Neural cell (in vitro differentiated cells): ENCODE measurements at regions not wholly inside any gene's neighbourhood (a gene's known extent, or its start where the extent isn't known, plus 50 kb on each side); places are given as distances from the start of the nearest gene placed in this dataset.
"Not testable (repeated sequence)": the region's sequence is repeated elsewhere in the genome, so short reads cannot be mapped to it uniquely, and the experiment has no call there.

Source experiments
- CTCF ChIP-seq: fragments of 450-650 bp; IDR thresholded peaks from 2 replicates; pipeline ENCODE4 v1.5.1; 2014; ENCODE audit warnings: antibody characterized with exemption, mild to moderate bottlenecking, moderate library complexity; ENCODE audit not compliant: poor library complexity, severe bottlenecking
- REST ChIP-seq: IDR thresholded peaks from 2 replicates; pipeline ENCODE4 v1.6.1; 2012; ENCODE audit warnings: borderline replicate concordance

GRCh38 chr10:2546894-2547293 lies 520.5 kb upstream of the PFKP start:
- TF ChIP-seq REST, CTCF: not testable (repeated sequence)
